ENCODE measurements at regions not wholly inside any gene's neighbourhood (a gene's known extent, or its start where the extent isn't known, plus 50 kb on each side); places are given as distances from the start of the nearest gene placed in this dataset.

GRCh38 chr19:31515931-31516330, 166.7 kb upstream of the TSHZ3 start:
- DNase-seq (ENCODE audit: low spot score), result no peak
- ChIA-PET CTCF (ENCODE audit: low intra/inter-chr PET ratio, low total read pairs) (no interaction called here), POLR2A (no interaction called here)
- Histone ChIP-seq H3K4me3 (replicated peaks in 1 of 3; ENCODE audit: insufficient read depth in 1 of 3, low read depth in 2 of 3, low read length in 3 of 3) (no peak overlapping the region), H3K9ac (ENCODE audit: insufficient read depth, low read depth, low read length) (no peak overlapping the region), H3K36me3 (replicated peaks in 1 of 2; ENCODE audit: control insufficient read depth in 1 of 2, insufficient read depth in 2 of 2, low read length in 2 of 2) (no peaks in the 10 kb centered on the region), H3K9me3 (ENCODE audit: low read length) (peaks cover 55% of the 10 kb centered on the region), H2AFZ (ENCODE audit: low read length) (no peak overlapping the region), H3K4me2 (ENCODE audit: low read depth, low read length) (no peak overlapping the region), H4K20me1 (ENCODE audit: insufficient read depth, low read length) (no peaks in the 10 kb centered on the region), H3K4me1 (ENCODE audit: insufficient read depth, low read length) (no peaks in the 10 kb centered on the region), H3K79me2 (ENCODE audit: insufficient read depth, low read length) (no peaks in the 10 kb centered on the region), H3K27me3 (ENCODE audit: control insufficient read depth in 1 of 2, insufficient read depth in 2 of 2, low read length in 2 of 2) (no peaks in the 10 kb centered on the region; a peak in 1 of 5 replicates), H3K27ac (ENCODE audit: extremely low read length, insufficient read depth, low read length) (no peak overlapping the region)
- TF ChIP-seq CEBPB (IDR thresholded peaks at IDR 0.05; ENCODE audit: borderline replicate concordance, low read depth, low read length), result peak; percentile 85
- TF ChIP-seq ZBTB39 (CRISPR knock-in tag; IDR thresholded peaks at IDR 0.05), result no peak
- 41% methylated on average over 18 of the region's 18 CpGs for WGBS (ENCODE audit: low lambda C conversion rate)
- in situ Hi-C loops (cut with HindIII; ENCODE audit: extremely low pct_ligation_motif_present, low pct_unique_long_range_greater_than_20kb), result no loop called here
- no peak for ATAC-seq
- no peak for FAIRE-seq
- intact Hi-C loops (cut with micrococcal nuclease; ENCODE audit: unreplicated experiment), result no loop called here
- no TSS peak for BruUV-seq (replicated peaks)

- DNase-seq (ENCODE audit: low spot score) (no peak), ATAC-seq (no peak), FAIRE-seq (no peak)
- H3K27ac ChIP-seq (ENCODE audit: extremely low read length, insufficient read depth, low read length), result no peak overlapping the region
- H3K4me1 ChIP-seq (ENCODE audit: insufficient read depth, low read length), result no peaks in the 10 kb centered on the region
- no peaks in the 10 kb centered on the region for H4K20me1 ChIP-seq (ENCODE audit: insufficient read depth, low read length)
- H3K36me3 ChIP-seq (replicated peaks in 1 of 2; ENCODE audit: control insufficient read depth in 1 of 2, insufficient read depth in 2 of 2, low read length in 2 of 2), result no peaks in the 10 kb centered on the region
- no peak overlapping the region for H3K4me3 ChIP-seq (replicated peaks in 1 of 3; ENCODE audit: insufficient read depth in 1 of 3, low read depth in 2 of 3, low read length in 3 of 3)
- H3K4me2 ChIP-seq (ENCODE audit: low read depth, low read length), result no peak overlapping the region
- no peaks in the 10 kb centered on the region for H3K79me2 ChIP-seq (ENCODE audit: insufficient read depth, low read length)
- no peak overlapping the region for H2AFZ ChIP-seq (ENCODE audit: low read length)
- POLR2A ChIA-PET, result no interaction called here
- WGBS (ENCODE audit: low lambda C conversion rate), result 60% methylated on average over 7 of the region's 9 CpGs
- CTCF ChIA-PET (ENCODE audit: low intra/inter-chr PET ratio, low total read pairs), result no interaction called here
- H3K27me3 ChIP-seq (ENCODE audit: control insufficient read depth in 1 of 2, insufficient read depth in 2 of 2, low read length in 2 of 2), result no peaks in the 10 kb centered on the region; a peak in 1 of 5 replicates
- peaks cover 49% of the 10 kb centered on the region for H3K9me3 ChIP-seq (ENCODE audit: low read length)
- no peak for TF ChIP-seq STAT5B (CRISPR knock-in tag; IDR thresholded peaks at IDR 0.05)
- TF ChIP-seq ZMAT3 (CRISPR knock-in tag; conservative IDR thresholded peaks at IDR 0.05), result no peak
- TF ChIP-seq RAD21 (CRISPR knock-in tag; IDR thresholded peaks at IDR 0.05), result no peak
- TF ChIP-seq RFX1 (IDR thresholded peaks at IDR 0.05), result no peak
- TF ChIP-seq TEAD2 (CRISPR knock-in tag; IDR thresholded peaks at IDR 0.05), result no peak
- no peak for TF ChIP-seq THRA (CRISPR knock-in tag; IDR thresholded peaks at IDR 0.05; ENCODE audit: borderline replicate concordance)
- TF ChIP-seq MTERF4 (CRISPR knock-in tag; IDR thresholded peaks at IDR 0.05), result no peak
- no peak for TF ChIP-seq MEIS1 (CRISPR knock-in tag; IDR thresholded peaks at IDR 0.05; ENCODE audit: borderline replicate concordance)
- TF ChIP-seq POGK (CRISPR knock-in tag; conservative IDR thresholded peaks at IDR 0.05), result no peak
- TF ChIP-seq PHF21A (CRISPR knock-in tag; IDR thresholded peaks at IDR 0.05), result no peak
- TF ChIP-seq IRX3 (CRISPR knock-in tag; IDR thresholded peaks at IDR 0.05; ENCODE audit: borderline replicate concordance, low read depth), result no peak
- TF ChIP-seq ZKSCAN5 (CRISPR knock-in tag; IDR thresholded peaks at IDR 0.05), result no peak
- BruUV-seq (replicated peaks), result no TSS peak
- intact Hi-C loops (cut with micrococcal nuclease; ENCODE audit: unreplicated experiment) (no loop called here), in situ Hi-C loops (cut with HindIII; ENCODE audit: extremely low pct_ligation_motif_present, low pct_unique_long_range_greater_than_20kb) (no loop called here)
- no peak overlapping the region for H3K9ac ChIP-seq (ENCODE audit: insufficient read depth, low read depth, low read length)
Observed at GRCh38 chr19:31516756-31517155, 167.5 kb upstream of the TSHZ3 start.

Data from HepG2 (cell line).